Endothelial cell of umbilical vein (primary cell): ENCODE measurements at regions not wholly inside any gene's neighbourhood (a gene's known extent, or its start where the extent isn't known, plus 50 kb on each side); places are given as distances from the start of the nearest gene placed in this dataset.

ENCODE experiments used
- CTCF ChIP-seq, 2 donors: IDR thresholded peaks; 1 replicate in 1 of 2; 2 replicates in 1 of 2; pipeline ENCODE4 v1.5.1; 2011; ENCODE audit warnings: low read length in 2 of 2, mild to moderate bottlenecking in 2 of 2, moderate library complexity in 2 of 2, control low read depth in 1 of 2, inconsistent platforms in 1 of 2, low read depth in 1 of 2; ENCODE audit not compliant: insufficient read depth in 1 of 2; ENCODE audit errors: extremely low read depth in 1 of 2
- EZH2 ChIP-seq: IDR thresholded peaks from 2 replicates; pipeline ENCODE4 v1.6.1; 2012; ENCODE audit warnings: borderline replicate concordance, low read depth, mild to moderate bottlenecking, moderate library complexity, low read length, inconsistent platforms; ENCODE audit not compliant: severe bottlenecking
- MAX ChIP-seq: IDR thresholded peaks from 2 replicates; pipeline ENCODE4 v1.6.1; 2011; ENCODE audit not compliant: insufficient read depth, insufficient read length
- POLR2AphosphoS5 ChIP-seq: IDR thresholded peaks from 2 replicates; pipeline ENCODE4 v1.6.1; 2012; ENCODE audit warnings: low read depth, mild to moderate bottlenecking, control low read depth, low read length, moderate library complexity; ENCODE audit not compliant: insufficient read depth

GRCh38 chr10:2876032-2876431 lies 191.3 kb upstream of the PFKP start:
- TF ChIP-seq MAX: no peak
- TF ChIP-seq CTCF (IDR thresholded peaks at IDR 0.05; ENCODE audit: extremely low read depth in 1 of 2, insufficient read depth in 1 of 2, low read depth in 1 of 2, low read length in 2 of 2): no peak
- TF ChIP-seq EZH2: no peak
- no peak for TF ChIP-seq POLR2AphosphoS5
